ENCODE measurements at regions not wholly inside any gene's neighbourhood (a gene's known extent, or its start where the extent isn't known, plus 50 kb on each side); places are given as distances from the start of the nearest gene placed in this dataset.

GRCh38 chrX:84735025-84735424 is 232.8 kb upstream of the HDX start:
- in situ Hi-C loops (cut with HindIII; ENCODE audit: low sequenced_read_pairs) = no loop called here
- no peak for TF ChIP-seq CTCF (IDR thresholded peaks at IDR 0.05; ENCODE audit: low read depth, low read length)
- DNase-seq (ENCODE audit: low read depth, low spot score) = no peak

GRCh38 chrX:84737471-84737871 is 235.2 kb upstream of the HDX start:
- in situ Hi-C loops (cut with HindIII; ENCODE audit: low sequenced_read_pairs) = no loop called here
- no peak for TF ChIP-seq CTCF (IDR thresholded peaks at IDR 0.05; ENCODE audit: low read depth, low read length)
- H3K4me3 ChIP-seq (ENCODE audit: low read depth, low read length) = no peak overlapping the region
- no peak for DNase-seq (ENCODE audit: low read depth, low spot score)

More at GRCh38 chrX:84735025-84735424, 232.8 kb upstream of the HDX start:
- no peak overlapping the region for H3K4me3 ChIP-seq (ENCODE audit: low read depth, low read length)

- DNase-seq (ENCODE audit: low read depth, low spot score) = no peak
- in situ Hi-C loops (cut with HindIII; ENCODE audit: low sequenced_read_pairs) = no loop called here
- TF ChIP-seq CTCF (IDR thresholded peaks at IDR 0.05; ENCODE audit: low read depth, low read length) = no peak
- H3K4me3 ChIP-seq (ENCODE audit: low read depth, low read length) = no peak overlapping the region
Observed at GRCh38 chrX:84747516-84747915, 245.3 kb upstream of the HDX start.

- DNase-seq (ENCODE audit: low read depth, low spot score) = no peak
- H3K4me3 ChIP-seq (ENCODE audit: low read depth, low read length) = no peak overlapping the region
- no peak for TF ChIP-seq CTCF (IDR thresholded peaks at IDR 0.05; ENCODE audit: low read depth, low read length)
- in situ Hi-C loops (cut with HindIII; ENCODE audit: low sequenced_read_pairs) = no loop called here
Observed at GRCh38 chrX:84748965-84749656, 246.9 kb upstream of the HDX start.

GRCh38 chrX:84760560-84760959 is 243.1 kb upstream of the APOOL start:
- no peak for TF ChIP-seq CTCF (IDR thresholded peaks at IDR 0.05; ENCODE audit: low read depth, low read length)
- no peak for DNase-seq (ENCODE audit: low read depth, low spot score)
- no peak overlapping the region for H3K4me3 ChIP-seq (ENCODE audit: low read depth, low read length)
- in situ Hi-C loops (cut with HindIII; ENCODE audit: low sequenced_read_pairs) = no loop called here

- no peak for TF ChIP-seq CTCF (IDR thresholded peaks at IDR 0.05; ENCODE audit: low read depth, low read length)
- in situ Hi-C loops (cut with HindIII; ENCODE audit: low sequenced_read_pairs) = no loop called here
- H3K4me3 ChIP-seq (ENCODE audit: low read depth, low read length) = no peak overlapping the region
- no peak for DNase-seq (ENCODE audit: low read depth, low spot score)
Observed at GRCh38 chrX:84796321-84796720, 207.4 kb upstream of the APOOL start.

Data from astrocyte of the spinal cord (primary cell).